ENCODE measurements at regions not wholly inside any gene's neighbourhood (a gene's known extent, or its start where the extent isn't known, plus 50 kb on each side); places are given as distances from the start of the nearest gene placed in this dataset.

DNA sequence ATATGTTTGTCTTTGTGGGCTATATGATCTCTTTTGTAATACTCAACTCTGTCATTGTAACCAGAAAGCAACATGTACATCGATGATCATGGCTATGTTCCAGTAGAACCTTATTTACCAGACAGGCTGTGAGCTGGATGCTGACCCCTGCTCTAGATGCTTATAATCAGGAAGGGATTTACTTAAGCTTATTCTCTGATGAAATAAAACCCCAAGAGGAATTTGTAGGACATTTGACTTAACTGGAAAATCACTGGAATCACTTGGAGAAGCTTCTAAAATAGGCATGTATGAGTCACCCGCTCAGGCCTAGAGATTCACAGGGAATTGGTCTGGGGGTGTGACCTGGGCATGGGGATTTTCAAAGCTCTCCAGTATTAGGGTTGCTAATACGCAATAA lies 285.8 kb upstream of the ZNF608 start:
- TF ChIP-seq, protein P1, sequence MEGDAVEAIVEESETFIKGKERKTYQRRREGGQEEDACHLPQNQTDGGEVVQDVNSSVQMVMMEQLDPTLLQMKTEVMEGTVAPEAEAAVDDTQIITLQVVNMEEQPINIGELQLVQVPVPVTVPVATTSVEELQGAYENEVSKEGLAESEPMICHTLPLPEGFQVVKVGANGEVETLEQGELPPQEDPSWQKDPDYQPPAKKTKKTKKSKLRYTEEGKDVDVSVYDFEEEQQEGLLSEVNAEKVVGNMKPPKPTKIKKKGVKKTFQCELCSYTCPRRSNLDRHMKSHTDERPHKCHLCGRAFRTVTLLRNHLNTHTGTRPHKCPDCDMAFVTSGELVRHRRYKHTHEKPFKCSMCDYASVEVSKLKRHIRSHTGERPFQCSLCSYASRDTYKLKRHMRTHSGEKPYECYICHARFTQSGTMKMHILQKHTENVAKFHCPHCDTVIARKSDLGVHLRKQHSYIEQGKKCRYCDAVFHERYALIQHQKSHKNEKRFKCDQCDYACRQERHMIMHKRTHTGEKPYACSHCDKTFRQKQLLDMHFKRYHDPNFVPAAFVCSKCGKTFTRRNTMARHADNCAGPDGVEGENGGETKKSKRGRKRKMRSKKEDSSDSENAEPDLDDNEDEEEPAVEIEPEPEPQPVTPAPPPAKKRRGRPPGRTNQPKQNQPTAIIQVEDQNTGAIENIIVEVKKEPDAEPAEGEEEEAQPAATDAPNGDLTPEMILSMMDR (IDR thresholded peaks at IDR 0.05): no peak
- no peak for TF ChIP-seq POLR2A (IDR thresholded peaks at IDR 0.05)
- WGBS, 2 donors: 76 to 84% methylated on average over 3 of the region's 3 CpGs

DNA sequence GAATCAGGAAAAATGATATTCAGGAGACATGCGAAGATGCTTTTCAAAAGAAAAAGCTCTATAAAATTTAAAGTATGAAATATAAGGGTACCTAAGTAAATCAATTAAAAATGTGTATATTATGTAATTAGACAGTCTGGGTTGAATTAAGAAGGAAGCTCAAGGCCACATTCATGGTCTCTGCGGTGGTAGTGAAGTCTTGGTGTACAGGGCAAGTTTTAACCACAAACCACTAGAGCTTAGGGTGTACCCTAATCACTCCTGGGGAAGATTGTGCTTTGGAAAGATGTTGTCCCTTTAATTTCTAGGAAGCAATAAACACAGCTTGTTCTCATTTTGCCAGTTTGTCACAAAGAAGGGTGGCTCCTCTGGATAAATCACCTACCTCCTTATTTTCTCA lies 287.2 kb upstream of the ZNF608 start:
- intact Hi-C loops (cut with DNase I): no loop called here
- no peak overlapping the region for H3K4me3 ChIP-seq (replicated peaks in 1 of 3)
- TF ChIP-seq POLR2A (IDR thresholded peaks at IDR 0.05): no peak
- TF ChIP-seq, protein P1 (IDR thresholded peaks at IDR 0.05): no peak
- no peak overlapping the region for H3K27ac ChIP-seq
- DNase-seq: no peak
- no peaks in the 10 kb centered on the region for H3K27me3 ChIP-seq
- no peaks in the 10 kb centered on the region for H3K9me3 ChIP-seq
- H3K36me3 ChIP-seq: no peaks in the 10 kb centered on the region
- WGBS, 2 donors: 93 to 94% methylated on average over 2 of the region's 2 CpGs
- peaks cover 10 to 18% of the 10 kb centered on the region in 2 donors for H3K4me1 ChIP-seq

More for the DNA sequence above, 285.8 kb upstream of the ZNF608 start:
- no peaks in the 10 kb centered on the region for H3K9me3 ChIP-seq
- H3K4me3 ChIP-seq (replicated peaks in 1 of 3): no peak overlapping the region
- intact Hi-C loops (cut with DNase I): no loop called here
- no peak for DNase-seq
- no peak overlapping the region for H3K27ac ChIP-seq
- peaks cover 10% of the 10 kb centered on the region in 2 donors for H3K4me1 ChIP-seq
- no peaks in the 10 kb centered on the region for H3K36me3 ChIP-seq
- no peaks in the 10 kb centered on the region for H3K27me3 ChIP-seq

DNA sequence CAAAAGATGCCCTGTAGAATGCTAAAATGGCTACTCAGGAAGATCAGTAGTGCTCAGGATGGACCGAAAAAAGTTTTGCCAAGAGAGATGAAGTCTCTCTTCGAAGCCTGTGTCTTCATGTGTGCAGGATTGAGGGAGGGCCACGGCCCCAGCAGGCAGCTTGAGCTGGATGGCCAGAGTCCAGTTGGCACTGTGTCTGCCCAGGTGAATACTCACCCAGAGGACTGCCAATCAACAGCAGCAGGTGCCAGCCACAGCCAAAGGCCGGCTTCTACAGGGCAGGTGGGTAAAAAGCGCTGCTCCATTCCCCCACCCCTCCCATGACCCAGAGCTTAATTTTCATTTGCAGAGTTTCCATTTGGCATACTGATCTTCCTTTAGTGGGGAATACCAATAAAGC lies 287.9 kb upstream of the ZNF608 start:
- H3K27me3 ChIP-seq: no peaks in the 10 kb centered on the region
- no peak for TF ChIP-seq POLR2A (IDR thresholded peaks at IDR 0.05)
- TF ChIP-seq, protein P1 (IDR thresholded peaks at IDR 0.05): no peak
- no peaks in the 10 kb centered on the region for H3K9me3 ChIP-seq
- DNase-seq: peak; percentile 89 to 91
- no peak overlapping the region for H3K27ac ChIP-seq
- 33 to 53% methylated on average over 5 of the region's 5 CpGs for WGBS, 2 donors
- peaks cover 16 to 23% of the 10 kb centered on the region in 2 donors for H3K4me1 ChIP-seq
- no peaks in the 10 kb centered on the region for H3K36me3 ChIP-seq
- H3K4me3 ChIP-seq (replicated peaks in 1 of 3): no peak overlapping the region
- intact Hi-C loops (cut with DNase I): no loop called here

DNA sequence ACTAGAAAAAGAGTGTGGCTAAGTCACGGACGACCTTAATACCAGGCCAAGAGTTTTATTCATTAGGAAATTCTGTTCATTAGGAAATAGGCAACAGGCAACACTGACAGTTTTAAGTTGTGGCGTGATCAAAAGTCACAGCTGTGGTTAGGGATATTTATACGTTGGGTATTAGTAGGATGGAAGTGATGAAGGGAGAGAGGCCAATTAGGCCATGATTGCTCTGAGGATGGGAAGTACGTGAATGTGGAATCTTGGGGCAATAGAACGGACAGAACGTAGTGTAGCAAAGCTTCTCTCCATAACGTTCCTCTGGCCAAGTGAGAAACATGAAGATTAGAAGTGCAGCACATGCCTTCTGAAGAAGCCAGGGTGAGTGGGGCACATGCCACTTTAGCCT lies 290.1 kb upstream of the ZNF608 start:
- Histone ChIP-seq H3K4me1 (peaks cover 16 to 23% of the 10 kb centered on the region in 2 donors), H3K27ac (no peak overlapping the region), H3K27me3 (no peaks in the 10 kb centered on the region), H3K36me3 (no peaks in the 10 kb centered on the region), H3K4me3 (replicated peaks in 1 of 3) (no peak overlapping the region), H3K9me3 (no peaks in the 10 kb centered on the region)
- intact Hi-C loops (cut with DNase I): no loop called here
- TF ChIP-seq, protein P1 (IDR thresholded peaks at IDR 0.05): no peak
- TF ChIP-seq POLR2A (IDR thresholded peaks at IDR 0.05): no peak
- WGBS, 2 donors: 94 to 96% methylated on average over 8 of the region's 8 CpGs
- DNase-seq: no peak

DNA sequence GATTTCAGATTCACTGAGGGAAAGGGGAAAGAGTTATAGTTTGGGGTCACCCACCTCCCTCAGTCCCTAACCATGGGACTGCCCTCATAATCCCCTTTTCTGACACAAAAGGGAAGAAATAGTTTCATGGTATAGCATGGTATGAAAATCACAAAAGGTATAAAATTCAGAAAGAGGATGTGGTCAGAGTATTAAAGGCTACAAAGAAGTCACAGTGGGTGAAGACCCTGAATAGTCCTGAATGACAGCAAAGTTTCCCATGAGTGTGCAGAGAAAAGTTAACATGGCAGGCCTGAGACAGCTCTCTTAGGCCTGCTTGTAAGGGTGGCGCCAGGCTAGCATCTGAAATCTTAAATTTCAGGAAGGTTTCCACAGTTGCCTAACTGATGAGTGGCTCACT lies 290.6 kb upstream of the ZNF608 start:
- H3K27me3 ChIP-seq: no peaks in the 10 kb centered on the region
- no peaks in the 10 kb centered on the region for H3K9me3 ChIP-seq
- H3K27ac ChIP-seq: no peak overlapping the region
- H3K4me3 ChIP-seq (replicated peaks in 1 of 3): no peak overlapping the region
- H3K4me1 ChIP-seq: peaks cover 16 to 26% of the 10 kb centered on the region in 2 donors
- no peaks in the 10 kb centered on the region for H3K36me3 ChIP-seq
- no peak for DNase-seq
- 81 to 95% methylated on average over 1 of the region's 1 CpG for WGBS, 2 donors
- intact Hi-C loops (cut with DNase I): no loop called here
- no peak for TF ChIP-seq POLR2A (IDR thresholded peaks at IDR 0.05)
- TF ChIP-seq, protein P1 (IDR thresholded peaks at IDR 0.05): no peak
